NCI-H1417 (cell line): ENCODE measurements at regions not wholly inside any gene's neighbourhood (a gene's known extent, or its start where the extent isn't known, plus 50 kb on each side); places are given as distances from the start of the nearest gene placed in this dataset.

Experiments used
- DNase-seq, 3 experiments: peaks; one replicate each; lab custom pipeline; 2025; lab: John Stamatoyannopoulos, UW

- DNase-seq, result no peak
Observed at GRCh38 chr4:176902710-176903323, 110.1 kb upstream of the VEGFC start.

DNA sequence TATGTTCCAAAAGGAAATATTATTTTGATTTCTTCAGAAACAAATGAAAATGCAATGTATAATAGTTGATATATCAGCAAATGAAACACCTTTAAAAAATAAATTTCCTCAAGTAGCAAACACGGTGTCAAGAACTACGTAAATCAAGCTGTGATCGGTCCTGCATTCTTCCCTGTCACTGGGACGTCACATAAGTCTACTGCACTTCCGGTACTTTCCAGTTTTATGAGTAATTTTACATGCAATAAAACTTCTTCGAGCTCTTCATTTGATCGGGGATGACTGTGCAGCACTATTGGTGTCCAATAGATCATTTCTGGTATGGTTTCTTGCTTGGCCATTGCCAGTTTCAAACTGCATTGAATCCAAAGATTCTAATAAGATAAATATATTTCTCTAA lies 114.0 kb upstream of the VEGFC start:
- DNase-seq, result no peak

- DNase-seq, result no peak
Observed at GRCh38 chr4:176910646-176911045, 117.9 kb upstream of the VEGFC start.

- no peak for DNase-seq
Observed at GRCh38 chr4:176919631-176920030, 126.9 kb upstream of the VEGFC start.

DNA sequence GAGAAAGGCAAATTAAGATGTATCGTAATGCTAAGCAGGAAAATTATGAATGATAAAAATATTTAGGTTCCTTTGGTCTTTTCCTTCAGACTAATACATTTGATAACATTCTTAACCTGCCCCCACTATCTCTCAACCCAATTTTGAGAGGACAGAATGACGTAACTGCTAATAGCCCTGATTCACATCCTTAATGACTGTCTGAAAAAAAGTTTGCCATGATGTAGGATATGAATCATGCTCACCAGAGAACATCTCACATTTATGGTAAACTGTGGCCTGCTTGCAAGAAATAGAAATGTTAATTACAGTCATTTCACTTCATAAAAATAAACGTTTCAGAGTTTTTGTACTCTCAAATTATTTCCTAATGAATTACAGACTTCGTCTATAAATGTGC lies 128.0 kb upstream of the VEGFC start:
- DNase-seq, result no peak

DNA sequence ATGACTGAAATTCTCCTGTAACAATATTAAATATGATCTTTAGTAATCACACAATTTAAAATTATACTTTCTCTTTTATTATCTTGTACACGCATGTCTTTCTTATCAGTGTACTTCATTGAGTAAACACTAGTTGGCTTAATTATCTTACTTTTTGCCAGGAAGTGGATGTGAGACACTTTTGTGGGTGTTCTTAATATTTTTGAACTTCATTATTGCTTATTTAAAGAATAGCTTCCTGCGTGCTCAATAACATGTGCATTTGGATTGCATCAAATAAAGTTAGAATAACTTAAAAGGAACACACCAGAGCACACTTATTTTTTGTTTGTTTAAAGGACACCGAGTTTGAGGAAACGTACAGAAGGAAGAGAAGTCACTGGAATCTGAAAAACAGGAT lies 128.5 kb upstream of the VEGFC start:
- DNase-seq, result no peak

GRCh38 chr4:176924238-176924637 lies 131.5 kb upstream of the VEGFC start:
- no peak for DNase-seq

- no peak for DNase-seq
Observed at GRCh38 chr4:176925962-176926361, 133.2 kb upstream of the VEGFC start.

DNA sequence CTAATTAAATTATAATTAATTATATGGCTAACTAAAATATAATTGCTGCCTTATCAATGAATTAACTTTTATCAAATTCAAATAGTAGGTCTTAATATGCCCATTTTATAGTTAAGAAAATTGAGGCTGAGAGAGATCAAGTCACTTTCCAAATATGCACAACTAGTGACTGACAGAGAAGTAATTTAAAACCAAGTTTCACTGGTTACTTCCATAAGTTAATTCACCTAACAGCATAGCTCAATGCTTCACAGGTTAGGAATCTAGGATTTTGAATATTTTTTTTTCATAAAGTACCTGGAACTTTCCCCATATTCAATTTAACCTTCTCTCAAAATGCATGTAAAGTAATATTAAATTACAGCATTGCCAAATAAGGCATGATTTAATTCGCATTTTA lies 134.4 kb upstream of the VEGFC start:
- no peak for DNase-seq

DNA sequence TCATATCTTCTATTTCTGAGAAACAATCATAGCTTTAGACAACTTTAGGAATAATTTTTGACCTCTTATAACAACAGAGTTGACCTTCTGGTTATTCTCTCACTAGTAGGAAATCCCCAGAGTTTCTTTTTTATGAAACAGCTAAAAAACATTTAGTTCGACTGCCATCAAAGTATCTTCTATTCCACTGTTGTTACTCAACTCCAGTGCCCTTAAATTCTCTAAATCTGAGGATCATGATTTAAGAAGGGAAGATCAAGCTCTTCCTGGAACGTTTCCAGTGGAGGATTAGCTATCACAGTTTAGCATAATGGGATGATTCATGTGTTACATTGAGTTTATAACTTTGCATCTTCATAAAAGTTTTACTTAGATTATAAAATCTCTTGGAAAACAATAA lies 134.9 kb upstream of the VEGFC start:
- DNase-seq, result no peak

GRCh38 chr4:176939445-176939844 lies 146.7 kb upstream of the VEGFC start:
- no peak for DNase-seq

GRCh38 chr4:176945334-176945733 lies 152.6 kb upstream of the VEGFC start:
- DNase-seq, result no peak

- no peak for DNase-seq
Observed at GRCh38 chr4:176949029-176949428, 156.3 kb upstream of the VEGFC start.

DNA sequence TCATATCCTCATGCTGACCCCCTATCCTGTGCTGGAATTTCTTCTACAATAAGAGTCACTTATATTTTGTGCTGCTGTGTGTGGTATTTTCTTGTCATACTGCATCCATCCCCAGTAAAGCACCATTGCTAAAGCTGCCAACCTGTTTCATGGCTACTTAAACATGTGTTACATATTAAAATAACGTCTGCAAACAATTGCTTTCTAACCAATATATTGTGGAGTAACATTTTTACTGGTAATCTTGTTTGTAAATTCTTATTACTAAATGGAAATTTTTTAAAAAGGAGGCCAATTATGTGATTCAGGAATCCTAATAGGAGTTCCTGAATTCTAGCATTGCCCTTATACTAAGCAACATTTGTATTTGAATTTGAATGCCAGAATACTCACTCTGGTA lies 160.3 kb upstream of the VEGFC start:
- no peak for DNase-seq

DNA sequence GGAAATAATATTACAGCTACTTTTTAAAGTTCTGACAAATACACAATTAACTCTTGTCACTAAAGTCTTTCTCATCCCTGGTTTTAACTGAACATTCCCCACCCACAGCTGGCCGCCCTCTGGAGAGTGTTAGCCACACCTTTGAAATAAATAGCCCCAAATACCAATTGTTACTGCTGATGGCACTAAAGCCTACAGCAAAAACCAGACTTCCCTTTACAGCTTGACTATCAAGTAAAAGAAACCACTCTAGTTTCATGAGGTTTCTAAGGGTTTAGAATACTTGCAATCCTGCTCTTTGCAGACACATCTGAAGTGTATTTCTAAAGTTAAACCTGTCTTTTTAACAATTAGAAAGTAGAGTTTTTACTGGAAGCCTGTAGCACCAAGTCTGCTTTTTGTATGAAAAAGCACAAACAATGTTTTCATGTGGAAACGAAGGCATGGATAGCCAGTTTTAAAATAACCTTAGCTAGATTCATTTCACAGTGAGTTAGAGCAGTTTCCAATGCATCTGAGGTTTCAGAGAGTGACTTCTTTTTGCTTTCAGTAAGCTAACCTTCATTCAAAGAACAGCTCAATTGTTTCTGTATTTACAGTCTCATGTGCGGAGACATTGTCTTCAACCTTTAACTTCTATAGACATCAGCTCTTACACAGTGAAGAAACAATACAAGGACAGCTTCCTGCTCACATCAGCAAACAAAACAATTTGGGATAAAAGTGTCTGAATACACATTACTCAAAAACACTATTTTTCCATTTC lies 164.8 kb upstream of the VEGFC start:
- no peak for DNase-seq

GRCh38 chr4:176959980-176960379 lies 167.3 kb upstream of the VEGFC start:
- no peak for DNase-seq

DNA sequence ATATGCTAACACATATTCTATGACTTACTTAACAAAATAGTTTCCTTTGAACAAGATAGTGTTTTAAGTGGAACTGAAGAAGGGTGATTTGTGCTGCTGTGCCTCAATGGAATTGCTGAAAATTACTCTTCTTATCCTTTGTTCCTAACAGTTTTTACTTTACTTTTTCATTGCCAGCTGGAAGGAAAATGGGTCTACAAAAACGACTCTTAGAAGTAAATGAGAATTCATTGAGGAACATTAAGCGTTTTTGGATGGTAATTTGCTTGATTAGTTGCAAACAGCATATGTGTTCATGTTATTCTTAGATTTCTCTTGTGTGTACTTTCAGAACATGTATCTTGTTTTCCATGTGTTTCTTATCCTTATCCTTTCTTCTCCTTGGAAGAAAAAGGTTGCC lies 170.4 kb upstream of the VEGFC start:
- no peak for DNase-seq

DNA sequence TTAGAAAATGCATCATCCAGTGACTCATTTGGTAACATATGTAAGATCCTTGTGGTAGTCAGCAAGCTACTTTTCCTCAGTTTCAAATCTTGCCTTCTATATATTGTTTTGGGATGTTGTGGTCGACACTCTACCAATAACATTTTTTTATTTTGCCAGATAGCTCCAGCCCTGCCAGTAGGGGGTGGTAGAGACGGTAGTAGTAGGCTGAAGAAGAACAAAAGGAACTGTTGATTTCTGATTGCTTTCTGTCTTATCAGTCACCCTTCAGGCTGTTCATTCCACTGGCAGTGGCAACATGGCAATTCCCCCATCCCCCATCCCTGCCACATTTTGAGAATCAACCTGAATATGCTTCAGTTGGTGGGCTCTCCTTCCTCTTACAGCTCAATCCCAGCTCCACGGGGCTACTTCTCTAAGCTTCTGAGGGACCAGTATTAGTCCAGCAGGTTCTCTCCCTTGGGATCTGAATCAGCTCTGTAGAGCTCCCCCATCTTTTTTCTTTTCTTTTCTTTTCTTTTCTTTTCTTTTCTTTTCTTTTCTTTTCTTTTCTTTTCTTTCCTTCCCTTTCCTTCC lies 171.5 kb upstream of the VEGFC start:
- no peak for DNase-seq

DNA sequence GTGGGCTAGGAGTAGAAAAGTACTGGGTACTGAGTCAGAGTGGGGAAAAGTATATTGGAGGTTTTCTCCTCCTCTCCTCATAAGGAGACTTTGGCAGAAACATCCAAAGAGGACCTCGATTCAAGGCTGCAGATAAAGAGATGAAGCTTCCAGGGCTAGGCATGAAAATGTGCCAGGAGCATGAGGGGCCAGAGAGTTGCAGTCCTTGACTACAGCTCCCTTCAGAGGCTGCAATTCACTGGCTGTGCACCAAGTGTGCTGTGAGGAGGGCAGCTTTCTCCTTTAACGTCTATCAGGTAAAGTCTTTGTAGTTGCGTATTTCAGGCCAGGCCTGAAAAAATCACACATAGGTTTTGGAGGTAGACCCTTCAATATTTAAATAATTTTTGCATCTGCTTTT lies 174.9 kb upstream of the VEGFC start:
- DNase-seq, result no peak

DNA sequence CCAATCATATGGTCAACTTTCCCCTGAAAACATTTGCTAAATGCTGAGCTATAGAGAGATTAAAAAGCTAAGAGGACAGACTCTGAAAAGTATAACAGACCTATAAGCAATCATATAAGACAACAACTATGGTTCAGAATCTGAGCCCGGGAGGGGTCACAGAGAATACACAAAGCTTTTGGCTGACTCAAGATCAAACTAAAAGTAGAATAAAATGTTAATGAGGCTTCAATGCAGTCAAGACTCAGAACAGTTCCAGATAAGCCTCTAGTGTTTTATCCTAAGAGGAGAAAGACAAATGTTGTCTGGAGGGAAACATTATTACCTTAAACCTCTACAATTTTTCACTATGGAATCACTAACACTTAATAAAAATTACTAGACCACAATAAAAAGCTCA lies 175.4 kb upstream of the VEGFC start:
- DNase-seq, result no peak

GRCh38 chr4:176969011-176969410 lies 176.3 kb upstream of the VEGFC start:
- no peak for DNase-seq

DNA sequence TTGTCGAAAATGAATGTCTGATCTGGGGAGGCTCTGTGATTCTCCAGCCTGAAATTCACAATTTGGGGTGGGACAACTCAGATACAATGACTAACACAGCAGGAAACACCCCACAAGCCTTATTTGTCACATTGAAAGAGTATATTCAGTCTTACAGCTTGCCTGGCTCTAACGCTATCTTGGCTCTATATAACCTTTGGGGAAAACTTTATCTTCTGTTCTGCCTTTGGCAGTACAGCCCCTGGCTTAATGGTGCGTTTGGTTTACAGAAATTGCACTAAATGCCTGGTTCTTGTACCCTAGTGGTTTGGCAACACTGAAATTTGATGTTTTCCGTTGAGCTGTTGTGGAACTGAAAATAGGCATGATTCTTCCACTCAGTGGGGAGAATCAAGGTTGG lies 178.1 kb upstream of the VEGFC start:
- no peak for DNase-seq

DNA sequence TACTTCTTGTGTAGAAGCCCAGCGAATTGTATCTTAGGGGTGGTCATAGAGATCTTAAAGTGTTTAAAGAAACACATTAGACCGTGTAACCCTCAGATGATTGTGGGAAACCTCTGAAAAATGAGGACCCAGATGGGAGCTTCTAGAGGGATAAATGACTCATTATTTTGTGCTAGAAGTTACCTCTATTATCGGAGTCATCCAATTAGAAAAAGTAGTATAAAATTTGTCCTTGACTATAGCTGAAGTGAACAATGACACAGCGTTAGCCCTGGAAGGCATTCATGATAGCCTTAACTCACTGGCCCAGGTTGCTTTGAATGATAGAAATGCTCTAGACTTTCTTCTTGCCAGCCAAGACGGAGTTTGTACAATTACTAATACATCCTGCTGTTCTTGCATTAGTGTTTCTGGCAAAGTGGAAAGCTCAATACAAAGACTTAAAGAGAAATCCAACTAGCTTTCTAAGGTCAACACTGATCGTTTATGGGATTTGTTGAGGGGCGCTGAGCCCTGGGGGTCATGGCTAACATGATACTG lies 178.9 kb upstream of the VEGFC start:
- DNase-seq, result no peak
